ENCODE measurements at regions not wholly inside any gene's neighbourhood (a gene's known extent, or its start where the extent isn't known, plus 50 kb on each side); places are given as distances from the start of the nearest gene placed in this dataset.

- intact Hi-C loops (cut with DNase I) = no loop called here
- H3K4me3 ChIP-seq (ENCODE audit: low read length in 3 of 3) = no peak overlapping the region
- TF ChIP-seq CTCF (IDR thresholded peaks at IDR 0.05; ENCODE audit: borderline replicate concordance, extremely low read depth, insufficient read depth) = no peak
Observed at GRCh38 chr18:43547456-43547855, 270.2 kb upstream of the SYT4 start.

GRCh38 chr18:43559507-43559906 lies 282.2 kb upstream of the SYT4 start:
- TF ChIP-seq CTCF (IDR thresholded peaks at IDR 0.05; ENCODE audit: borderline replicate concordance, extremely low read depth, insufficient read depth) = no peak
- intact Hi-C loops (cut with DNase I) = no loop called here
- no peak overlapping the region for H3K9ac ChIP-seq (ENCODE audit: low read length in 3 of 3)
- no peak for FAIRE-seq
- peak in 1 of 5 donors; percentile 50 for DNase-seq
- no peak overlapping the region for H3K4me3 ChIP-seq (ENCODE audit: low read length in 3 of 3)
- no peak overlapping the region for H3K27ac ChIP-seq (ENCODE audit: low read depth in 2 of 2, low read length in 2 of 2)
- H3K4me1 ChIP-seq (ENCODE audit: control insufficient read depth in 2 of 3, insufficient read depth in 2 of 3, low read depth in 1 of 3, low read length in 3 of 3) = peaks cover 0 to 3% (median 0%) of the 10 kb centered on the region in 3 donors
- no peaks in the 10 kb centered on the region for H3K9me3 ChIP-seq (ENCODE audit: control insufficient read depth in 2 of 3, insufficient read depth in 1 of 3, low read length in 3 of 3)
- H3K27me3 ChIP-seq (ENCODE audit: control insufficient read depth, insufficient read depth, low read length) = no peaks in the 10 kb centered on the region
- H3K36me3 ChIP-seq (ENCODE audit: control insufficient read depth in 2 of 3, insufficient read depth in 3 of 3, low read length in 3 of 3) = no peaks in the 10 kb centered on the region

More at GRCh38 chr18:43547456-43547855, 270.2 kb upstream of the SYT4 start:
- peaks cover 0 to 4% (median 0%) of the 10 kb centered on the region in 3 donors for H3K9me3 ChIP-seq (ENCODE audit: control insufficient read depth in 2 of 3, insufficient read depth in 1 of 3, low read length in 3 of 3)
- H3K27ac ChIP-seq (ENCODE audit: low read depth in 2 of 2, low read length in 2 of 2) = no peak overlapping the region
- no peak overlapping the region for H3K9ac ChIP-seq (ENCODE audit: low read length in 3 of 3)
- no peaks in the 10 kb centered on the region for H3K27me3 ChIP-seq (ENCODE audit: control insufficient read depth, insufficient read depth, low read length)
- DNase-seq (no peak), FAIRE-seq (no peak)
- H3K4me1 ChIP-seq (ENCODE audit: control insufficient read depth in 2 of 3, insufficient read depth in 2 of 3, low read depth in 1 of 3, low read length in 3 of 3) = no peaks in the 10 kb centered on the region
- no peaks in the 10 kb centered on the region for H3K36me3 ChIP-seq (ENCODE audit: control insufficient read depth in 2 of 3, insufficient read depth in 3 of 3, low read length in 3 of 3)

GRCh38 chr18:43563780-43564179 lies 286.5 kb upstream of the SYT4 start:
- intact Hi-C loops (cut with DNase I) = no loop called here
- H3K9ac ChIP-seq (ENCODE audit: low read length in 3 of 3) = no peak overlapping the region
- no peak overlapping the region for H3K27ac ChIP-seq (ENCODE audit: low read depth in 2 of 2, low read length in 2 of 2)
- DNase-seq (peak in 3 of 5 donors; percentile 25 to 62 (median 61)), FAIRE-seq (no peak)
- TF ChIP-seq CTCF (IDR thresholded peaks at IDR 0.05; ENCODE audit: borderline replicate concordance, extremely low read depth, insufficient read depth) = peak; percentile 63
- no peaks in the 10 kb centered on the region for H3K27me3 ChIP-seq (ENCODE audit: control insufficient read depth, insufficient read depth, low read length)
- peaks cover 0 to 3% (median 0%) of the 10 kb centered on the region in 3 donors for H3K4me1 ChIP-seq (ENCODE audit: control insufficient read depth in 2 of 3, insufficient read depth in 2 of 3, low read depth in 1 of 3, low read length in 3 of 3)
- H3K4me3 ChIP-seq (ENCODE audit: low read length in 3 of 3) = no peak overlapping the region
- H3K36me3 ChIP-seq (ENCODE audit: control insufficient read depth in 2 of 3, insufficient read depth in 3 of 3, low read length in 3 of 3) = no peaks in the 10 kb centered on the region
- no peaks in the 10 kb centered on the region for H3K9me3 ChIP-seq (ENCODE audit: control insufficient read depth in 2 of 3, insufficient read depth in 1 of 3, low read length in 3 of 3)

- H3K4me1 ChIP-seq (ENCODE audit: control insufficient read depth in 2 of 3, insufficient read depth in 2 of 3, low read depth in 1 of 3, low read length in 3 of 3) = no peaks in the 10 kb centered on the region
- no peak for FAIRE-seq
- H3K4me3 ChIP-seq (ENCODE audit: low read length in 3 of 3) = no peak overlapping the region
- H3K9ac ChIP-seq (ENCODE audit: low read length in 3 of 3) = no peak overlapping the region
- H3K27ac ChIP-seq (ENCODE audit: low read depth in 2 of 2, low read length in 2 of 2) = no peak overlapping the region
- no peaks in the 10 kb centered on the region for H3K27me3 ChIP-seq (ENCODE audit: control insufficient read depth, insufficient read depth, low read length)
- DNase-seq = no peak
- no peaks in the 10 kb centered on the region for H3K36me3 ChIP-seq (ENCODE audit: control insufficient read depth in 2 of 3, insufficient read depth in 3 of 3, low read length in 3 of 3)
- no peaks in the 10 kb centered on the region for H3K9me3 ChIP-seq (ENCODE audit: control insufficient read depth in 2 of 3, insufficient read depth in 1 of 3, low read length in 3 of 3)
- no peak for TF ChIP-seq CTCF (IDR thresholded peaks at IDR 0.05; ENCODE audit: borderline replicate concordance, extremely low read depth, insufficient read depth)
- intact Hi-C loops (cut with DNase I) = no loop called here
Observed at GRCh38 chr18:43570593-43570992, 293.3 kb upstream of the SYT4 start.

Measured in kidney (tissue), 13 donors.